ENCODE measurements at regions not wholly inside any gene's neighbourhood (a gene's known extent, or its start where the extent isn't known, plus 50 kb on each side); places are given as distances from the start of the nearest gene placed in this dataset.

DNA sequence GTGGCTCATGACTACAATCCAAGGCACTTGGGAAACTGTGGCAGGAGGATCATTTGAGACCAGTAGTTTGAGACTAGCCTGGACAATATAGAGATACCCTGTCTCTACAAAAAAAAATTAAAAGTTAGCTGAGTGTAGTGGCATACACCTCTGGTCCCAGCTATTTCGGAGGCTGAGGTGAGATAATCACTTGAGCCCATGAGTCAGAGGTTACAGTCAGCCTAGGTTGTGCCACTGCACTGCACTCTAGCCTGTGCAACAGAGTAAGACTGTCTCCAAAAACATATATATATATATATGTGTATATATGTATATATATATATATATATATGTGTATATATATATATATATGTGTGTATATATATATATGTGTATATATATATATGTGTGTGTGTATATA lies 890.8 kb downstream of the NLGN4Y start:
- DNase-seq = no peak

DNA sequence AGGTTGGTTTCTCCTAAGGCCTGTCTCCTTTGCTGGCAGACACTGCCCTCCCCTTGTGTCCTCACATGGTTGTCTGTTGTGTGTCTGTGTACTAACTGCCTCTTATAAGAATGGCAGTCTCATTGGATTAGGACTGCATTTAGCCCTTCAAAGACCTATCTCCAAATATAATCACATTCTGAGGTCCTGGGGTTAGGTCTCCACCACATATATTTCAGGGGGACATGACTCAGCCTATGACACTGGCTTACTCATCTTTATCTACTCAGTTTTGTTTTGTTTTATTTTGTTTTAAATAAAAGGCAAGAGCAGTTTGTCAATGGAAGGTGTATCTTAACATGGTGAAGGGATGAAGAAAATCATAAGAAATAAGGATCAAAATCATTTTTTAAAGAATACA lies 894.3 kb downstream of the NLGN4Y start:
- no peak for DNase-seq

DNA sequence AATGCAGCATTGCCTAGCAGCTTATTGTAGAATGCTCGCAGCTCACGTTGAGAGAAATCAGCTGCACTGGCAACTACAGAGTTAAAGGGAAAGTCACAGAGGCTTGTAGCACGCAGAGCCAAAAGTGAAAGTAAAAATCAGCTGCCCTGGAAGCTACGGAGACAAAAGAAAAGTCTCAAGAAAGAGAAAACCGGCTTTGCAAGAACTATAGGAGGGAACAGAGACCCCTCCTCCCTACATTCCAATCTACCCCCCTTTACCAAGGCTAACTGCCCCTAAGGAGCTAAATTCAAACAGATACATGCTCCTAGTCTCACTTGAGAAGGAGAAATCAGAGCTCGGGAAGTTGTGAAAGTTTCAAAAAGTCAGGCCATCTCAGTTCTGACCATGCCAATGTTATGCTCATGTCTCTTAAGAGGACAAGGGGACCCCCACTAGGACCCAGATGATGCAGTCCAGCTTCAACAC lies 900.4 kb downstream of the NLGN4Y start:
- no peak for DNase-seq

DNA sequence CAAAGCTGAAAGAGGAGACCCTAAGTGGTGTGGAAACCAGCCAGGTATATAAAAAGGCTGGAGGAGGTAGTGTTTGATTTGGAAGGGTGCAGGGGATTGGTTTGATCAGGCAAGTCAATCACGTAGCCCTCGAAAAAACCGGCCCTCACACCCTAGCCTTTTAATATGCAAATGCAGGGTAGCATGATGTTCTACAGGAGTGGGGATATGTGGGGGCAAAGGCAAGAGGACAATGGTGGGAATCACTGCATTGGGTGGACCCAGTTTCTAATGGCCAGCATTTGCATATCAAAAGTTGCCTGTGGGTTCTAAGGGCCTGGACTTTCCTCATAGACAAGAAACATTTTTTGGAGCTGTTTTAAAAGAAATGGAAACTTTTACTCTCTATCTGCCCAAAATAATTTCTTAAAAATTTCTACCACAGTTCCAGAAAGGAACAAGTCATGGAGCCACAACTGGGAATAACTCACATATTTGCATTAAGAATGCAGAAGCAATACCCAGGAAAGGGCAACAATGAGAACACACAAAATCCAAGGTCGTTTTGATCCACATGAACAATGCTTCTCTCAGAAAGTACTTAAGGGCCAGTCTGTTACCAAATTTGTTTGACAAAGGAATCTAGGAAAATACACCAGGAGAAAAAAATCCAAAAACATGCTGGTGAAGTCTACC lies 915.8 kb downstream of the NLGN4Y start:
- DNase-seq = no peak

DNA sequence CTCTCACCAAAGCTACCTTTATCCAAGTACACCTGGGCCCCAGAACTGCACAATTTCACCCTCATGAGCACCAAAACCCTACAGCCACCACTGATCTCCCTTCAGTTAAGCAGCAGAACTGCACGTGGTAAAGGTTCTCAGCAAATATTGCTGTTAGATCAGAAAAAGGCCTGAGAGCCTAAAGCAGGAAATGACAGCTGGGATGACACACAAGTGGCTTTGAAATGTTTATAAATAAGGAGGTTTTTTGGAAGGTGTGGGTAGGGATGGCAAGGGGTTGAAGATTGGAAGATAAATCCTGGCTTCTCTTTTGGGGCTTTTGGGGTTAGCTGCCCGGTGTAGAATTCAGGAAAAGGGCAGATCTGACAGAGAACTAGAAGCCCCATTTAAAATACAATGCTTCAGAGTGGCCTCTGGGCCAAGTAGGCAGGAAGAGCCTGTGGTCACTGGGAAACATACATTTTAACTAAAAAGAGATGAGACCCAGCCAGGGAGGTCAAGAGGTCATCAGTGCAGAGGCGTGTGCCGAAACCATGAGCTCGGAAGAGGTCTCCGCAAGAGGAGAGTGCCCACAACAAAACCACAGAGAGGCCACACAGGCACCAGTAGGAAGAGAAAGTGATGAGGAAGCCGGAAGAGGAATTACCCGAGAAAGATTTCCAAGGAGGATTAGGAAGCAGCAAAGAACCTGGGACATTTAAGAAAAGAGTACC lies 916.5 kb downstream of the NLGN4Y start:
- no peak for DNase-seq

DNA sequence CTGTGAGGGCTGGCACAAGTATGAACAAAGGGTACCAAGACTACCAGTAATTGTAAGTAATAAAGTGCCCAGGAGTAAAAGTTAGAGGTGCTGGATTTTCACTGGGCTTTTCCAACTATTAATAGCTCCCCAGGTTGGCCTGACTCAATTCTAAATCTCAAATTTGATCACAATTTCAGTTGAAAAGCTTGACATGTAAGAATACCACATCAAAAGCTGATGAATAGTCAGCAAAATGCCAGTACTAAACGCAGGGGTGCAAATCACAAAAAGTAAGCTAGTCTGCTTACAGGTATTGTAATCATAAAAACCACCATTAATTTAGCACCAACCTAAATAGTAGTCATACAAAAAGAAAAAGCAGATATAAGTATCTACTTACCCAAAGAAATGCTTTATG lies 917.5 kb downstream of the NLGN4Y start:
- DNase-seq = no peak

DNA sequence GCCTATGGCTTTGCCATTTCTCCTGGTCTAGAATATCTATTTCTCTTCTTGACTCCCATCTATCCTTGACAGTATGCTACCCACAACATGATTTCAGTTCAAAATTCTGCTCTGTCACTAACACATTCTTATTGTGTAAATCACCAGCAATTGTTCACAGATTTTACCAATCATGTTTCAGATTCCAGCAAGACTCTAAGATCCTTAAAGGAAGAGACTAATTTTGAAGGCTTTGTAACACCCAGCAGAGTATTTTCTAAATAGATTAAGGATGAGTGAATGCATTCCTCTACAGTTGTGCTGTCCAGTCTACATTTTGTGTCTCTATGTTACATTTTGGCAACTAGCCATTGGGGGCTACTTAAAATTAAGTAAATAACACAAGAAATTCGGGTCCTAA lies 921.5 kb downstream of the NLGN4Y start:
- DNase-seq = no peak

DNA sequence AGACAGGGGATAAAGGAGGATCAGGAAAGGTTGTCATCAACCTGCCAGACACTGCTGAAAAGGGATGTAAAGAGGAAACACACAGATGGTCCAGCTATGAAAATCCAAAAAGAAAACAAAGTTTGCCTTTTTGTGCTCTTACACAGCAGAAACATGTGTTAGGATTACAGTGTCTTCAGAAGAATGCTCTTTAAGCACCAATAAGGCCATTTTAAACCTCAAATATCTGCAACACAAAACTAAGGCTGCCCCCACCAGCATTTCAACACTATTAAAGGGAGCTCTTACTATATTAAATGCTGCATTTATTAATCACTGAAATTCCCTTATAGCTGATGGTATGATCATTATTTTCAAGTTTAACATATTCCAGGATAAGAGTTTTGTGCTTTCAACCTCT lies 922.5 kb downstream of the NLGN4Y start:
- no peak for DNase-seq

DNA sequence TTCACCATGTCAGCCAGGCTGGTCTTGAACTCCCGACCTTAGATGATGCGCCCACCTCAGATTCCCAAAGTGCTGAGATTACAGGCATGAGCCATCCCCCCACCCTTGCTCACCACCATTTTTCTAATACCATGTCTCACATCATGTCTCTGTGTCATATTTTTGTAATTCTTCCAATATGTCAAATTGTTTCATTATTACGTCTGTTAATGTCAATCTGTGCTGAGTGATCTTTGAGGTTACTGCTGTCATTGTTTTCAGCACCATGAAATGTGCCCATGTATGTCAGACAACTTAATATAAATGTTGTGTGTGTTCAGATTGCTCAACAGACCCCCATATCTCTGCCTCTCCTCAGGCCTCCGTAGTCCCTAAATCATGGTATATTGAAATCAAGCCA lies 923.6 kb downstream of the NLGN4Y start:
- DNase-seq = no peak

DNA sequence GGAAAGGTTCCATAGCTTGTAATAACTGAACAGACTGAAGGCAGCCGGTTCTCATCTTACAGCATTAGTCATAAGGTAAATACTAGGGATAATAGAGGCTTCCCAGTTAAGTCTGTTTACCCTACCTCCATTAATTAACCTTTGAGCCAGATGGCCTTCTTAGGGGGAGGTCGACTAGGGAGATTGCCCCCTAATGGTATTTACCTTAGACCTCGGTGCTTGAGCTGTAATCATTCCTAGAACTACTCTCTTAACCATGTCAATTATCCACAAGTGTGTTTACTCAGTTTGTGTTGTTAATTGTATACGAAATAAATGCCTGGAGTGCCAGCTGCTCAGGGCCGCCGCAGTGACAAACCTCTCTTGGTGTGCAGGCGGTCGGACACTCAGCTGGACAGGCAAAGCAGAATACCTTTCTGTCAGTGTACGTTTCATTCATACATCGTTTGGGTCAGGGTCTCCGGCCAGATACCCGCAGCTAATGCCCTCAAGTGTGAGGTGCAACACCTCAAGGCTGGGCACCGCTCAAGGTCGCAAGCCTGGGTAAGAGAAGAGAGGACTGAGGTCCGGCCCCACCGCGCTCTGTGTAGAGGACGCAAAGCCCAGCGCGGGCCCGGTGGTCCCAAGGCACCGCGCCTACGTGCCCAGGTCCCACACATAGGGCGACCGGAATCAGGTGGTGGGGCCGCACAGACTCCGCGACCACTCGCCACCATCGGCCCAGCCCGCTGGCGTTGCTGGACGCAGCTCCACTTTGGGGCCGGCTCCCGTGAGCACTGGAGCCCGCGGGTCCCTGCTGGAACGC lies 931.0 kb downstream of the NLGN4Y start:
- DNase-seq = no peak

DNA sequence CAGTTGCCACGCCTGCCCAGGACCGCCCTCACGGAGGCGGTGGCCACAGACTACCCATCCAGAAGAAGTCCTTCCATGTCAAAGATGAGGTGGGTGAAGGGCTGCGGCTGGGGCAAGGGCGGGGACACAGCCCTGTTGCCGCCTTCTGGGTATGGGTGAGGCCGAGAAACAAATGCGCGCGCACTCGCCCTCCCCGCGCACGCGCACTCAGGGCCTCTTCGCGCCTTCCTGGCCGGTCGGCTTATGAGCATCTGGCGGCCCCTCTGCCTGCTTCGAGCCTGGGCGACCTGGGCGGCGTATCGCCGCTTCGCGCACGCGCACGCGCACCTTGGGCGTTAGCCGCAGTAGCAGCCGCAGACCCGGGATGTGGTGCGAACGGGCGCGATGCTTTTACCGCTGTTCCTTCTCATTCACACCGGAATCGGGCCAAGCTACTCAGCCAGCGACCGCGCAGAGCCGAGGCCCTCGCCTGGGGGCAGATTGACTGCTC lies 931.7 kb downstream of the NLGN4Y start:
- DNase-seq = peak; percentile 69

DNA sequence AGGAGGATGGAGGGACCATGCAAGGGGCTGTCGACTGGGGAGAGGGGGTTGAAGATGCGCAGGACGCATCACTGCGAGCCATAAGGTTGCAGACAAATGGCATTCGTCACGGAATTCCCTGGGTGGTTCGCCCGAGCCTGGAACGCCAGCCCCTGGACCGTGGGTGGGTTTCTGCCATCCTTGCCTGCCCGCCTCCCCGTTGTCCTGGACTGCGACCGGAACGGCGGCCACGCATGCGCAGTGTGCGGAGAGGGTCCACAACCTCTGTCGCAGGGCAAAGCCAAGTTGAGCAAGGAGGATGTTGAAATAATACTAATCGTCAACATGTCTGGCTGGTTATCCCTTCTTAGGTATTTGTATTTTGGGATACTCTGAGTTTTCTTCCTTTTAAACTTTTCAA lies 932.2 kb downstream of the NLGN4Y start:
- peak; percentile 6 for DNase-seq

DNA sequence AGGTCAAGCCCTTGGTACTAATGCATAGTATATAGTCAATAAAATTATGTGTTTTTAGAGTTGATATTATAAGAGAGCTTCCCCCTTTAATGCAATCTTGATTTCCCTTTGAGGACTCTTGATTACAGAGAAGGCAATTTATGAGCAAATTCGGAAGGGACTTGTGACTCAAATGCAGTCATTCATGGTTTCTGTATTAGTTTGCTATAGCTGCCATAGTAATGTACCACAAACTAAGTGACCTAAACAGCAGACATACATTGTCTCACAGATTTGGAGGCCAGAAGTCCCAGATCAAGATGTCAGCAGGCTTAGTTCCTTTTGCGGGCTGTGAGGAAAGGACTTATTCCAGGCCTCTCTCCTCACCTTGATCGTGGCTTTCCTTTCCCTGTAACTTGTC lies 933.4 kb downstream of the NLGN4Y start:
- DNase-seq = no peak

DNA sequence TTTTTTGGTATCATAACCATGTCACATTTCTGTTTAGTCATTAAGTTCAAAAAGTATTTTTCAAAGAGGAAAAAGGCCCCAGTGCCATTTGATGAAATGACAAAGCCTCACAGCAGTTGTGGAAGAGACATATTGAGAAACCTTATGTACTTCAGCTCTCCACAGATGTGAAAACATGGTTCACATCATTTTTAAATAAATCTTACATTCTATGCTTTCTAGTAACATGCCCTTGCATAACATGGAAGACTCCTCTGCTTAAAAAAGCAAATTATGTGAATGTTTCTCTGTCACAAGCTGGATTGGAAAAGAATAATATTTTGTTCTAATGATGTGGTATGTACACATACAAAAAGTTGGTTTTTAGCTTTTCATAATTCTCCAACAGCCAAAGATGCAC lies 934.1 kb downstream of the NLGN4Y start:
- no peak for DNase-seq

DNA sequence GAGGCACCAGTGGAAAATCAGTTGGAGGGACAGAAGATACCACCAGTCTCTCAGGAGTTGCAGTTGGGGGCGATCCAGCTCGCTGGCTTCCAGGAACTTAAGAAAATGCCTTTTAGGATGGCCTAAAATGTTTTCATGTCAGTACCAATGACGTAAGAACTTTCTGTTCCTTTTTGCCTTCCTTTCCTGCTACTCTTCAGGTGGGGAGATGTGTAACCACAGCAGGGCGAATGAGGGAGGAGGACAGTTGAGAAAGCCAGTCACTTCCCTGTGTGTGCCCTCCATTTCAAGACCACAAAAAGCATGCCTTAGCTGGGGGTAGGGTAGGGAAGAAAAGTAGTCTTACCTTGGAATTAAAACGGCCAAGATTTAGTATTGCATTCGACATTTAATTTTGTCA lies 941.6 kb downstream of the NLGN4Y start:
- no peak for DNase-seq

DNA sequence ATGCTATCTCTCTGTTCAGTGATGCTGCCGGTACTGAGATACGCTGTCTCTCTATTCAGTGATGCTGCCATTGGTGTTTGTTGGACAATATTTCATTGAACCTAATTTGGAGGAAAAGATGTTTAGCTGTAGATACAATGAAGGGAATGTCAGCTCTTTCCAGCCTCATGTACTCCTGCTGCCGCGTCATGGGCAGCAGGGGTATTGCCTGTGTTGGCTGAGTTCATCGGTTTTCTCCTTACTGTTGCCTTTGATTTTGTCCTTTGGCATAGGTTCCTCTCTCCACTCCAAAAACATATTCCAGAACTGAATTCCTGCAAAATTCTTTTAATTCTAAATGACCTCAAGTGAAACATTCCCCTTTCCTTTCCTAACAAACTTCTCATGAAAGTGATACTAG lies 942.6 kb downstream of the NLGN4Y start:
- no peak for DNase-seq

DNA sequence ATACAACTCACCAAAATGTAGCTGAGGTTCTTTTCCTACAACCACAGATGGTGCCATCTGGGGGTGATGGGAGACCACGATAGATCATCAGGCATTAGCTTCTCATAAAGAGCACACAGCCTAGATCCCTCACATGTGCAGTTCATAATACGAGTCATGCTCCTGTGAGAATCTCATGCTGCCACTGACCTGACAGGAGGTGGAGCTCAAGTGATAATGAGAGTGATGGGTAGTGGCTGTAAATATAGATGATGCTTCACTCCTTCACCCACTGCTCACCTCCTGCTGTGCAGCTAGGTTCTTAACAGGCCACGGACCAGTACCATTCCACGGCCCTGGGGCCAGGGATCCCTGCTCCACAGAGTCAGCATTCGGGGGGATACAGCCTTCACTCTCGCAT lies 943.8 kb downstream of the NLGN4Y start:
- DNase-seq = no peak

DNA sequence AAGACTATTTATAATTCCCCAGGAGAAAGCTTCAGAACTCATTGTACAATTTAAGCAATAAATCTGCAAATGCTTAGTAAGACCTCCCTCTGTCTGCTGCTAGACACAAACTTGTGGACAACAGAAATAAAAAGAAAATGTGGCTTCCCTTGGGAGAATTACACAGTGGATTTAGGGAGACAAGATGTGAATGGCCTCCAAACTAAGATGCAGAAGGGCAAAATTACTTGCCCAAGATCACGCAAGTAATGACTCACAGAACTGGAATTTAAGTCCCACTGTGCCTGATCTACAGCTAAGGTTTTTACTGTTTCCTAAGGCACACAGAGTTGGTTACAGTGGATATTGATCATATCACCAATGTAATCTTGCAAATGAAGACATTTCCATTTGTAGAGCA lies 947.0 kb downstream of the NLGN4Y start:
- no peak for DNase-seq

DNA sequence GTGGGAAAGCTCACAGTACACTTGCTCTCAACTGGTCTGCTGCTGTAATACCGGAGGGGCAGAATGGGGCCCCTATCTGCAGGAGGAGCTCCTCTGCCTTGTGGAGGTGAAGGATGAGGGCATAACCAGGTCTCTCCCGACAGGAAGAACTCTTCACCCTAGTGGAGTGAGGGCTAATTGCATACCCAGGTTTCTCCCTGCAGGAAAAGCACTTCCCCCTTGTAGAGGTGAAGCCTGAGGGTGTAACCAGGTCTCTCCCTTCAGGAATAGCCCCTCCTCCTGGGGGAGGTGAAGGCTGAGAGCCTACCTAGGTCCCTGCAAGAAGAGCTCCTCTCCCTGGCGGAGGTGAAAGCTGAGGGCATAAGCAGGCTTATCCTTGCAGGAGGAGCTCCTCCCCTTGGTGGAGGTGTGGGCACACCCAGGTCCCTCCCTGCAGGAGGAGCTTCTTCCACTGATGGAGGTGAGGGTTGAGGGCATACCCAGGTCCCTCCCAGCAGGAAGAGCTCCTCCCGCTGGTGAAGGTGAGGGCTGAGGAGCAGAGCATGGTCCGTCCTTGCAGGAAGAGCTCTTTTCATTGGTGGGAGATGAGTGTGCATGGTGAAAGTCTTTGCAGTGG lies 954.1 kb downstream of the NLGN4Y start:
- no peak for DNase-seq

DNA sequence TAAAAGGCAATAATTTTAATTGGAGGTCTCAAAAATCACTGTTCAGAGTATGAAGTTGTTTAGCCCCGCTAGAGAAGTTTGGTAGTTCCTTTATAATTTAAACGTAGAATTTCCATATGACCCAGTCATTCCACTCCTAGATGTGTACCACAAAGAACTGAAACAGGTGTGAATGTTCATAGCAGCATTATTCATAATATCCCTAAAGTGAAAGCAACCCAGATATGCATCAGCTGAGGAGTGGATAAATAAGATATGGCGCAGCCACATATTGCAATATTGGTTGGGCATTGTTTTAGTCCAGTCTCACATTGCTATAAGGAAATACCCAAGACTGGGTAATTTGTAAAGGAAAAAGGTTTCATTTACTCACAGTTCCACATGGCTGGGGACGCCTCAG lies 976.2 kb downstream of the NLGN4Y start:
- DNase-seq = no peak

DNA sequence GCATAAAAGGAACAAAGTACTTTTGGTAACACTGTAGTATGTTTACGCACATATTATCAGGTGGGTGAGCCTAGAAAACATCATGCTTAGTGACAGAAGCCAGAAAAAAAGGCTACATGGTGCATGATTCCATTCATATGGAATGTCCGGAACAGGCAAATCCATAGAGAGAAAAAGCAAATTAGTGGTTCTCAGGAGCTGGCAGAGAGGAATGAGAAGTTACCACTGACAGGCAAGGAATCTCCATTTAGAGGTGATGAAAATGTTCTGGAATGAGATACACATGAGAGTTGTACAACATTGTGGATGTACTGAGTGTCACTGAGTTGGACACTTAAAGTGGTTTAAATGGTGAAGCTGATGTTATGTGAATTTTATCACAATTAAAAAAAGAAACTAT lies 976.9 kb downstream of the NLGN4Y start:
- no peak for DNase-seq

DNA sequence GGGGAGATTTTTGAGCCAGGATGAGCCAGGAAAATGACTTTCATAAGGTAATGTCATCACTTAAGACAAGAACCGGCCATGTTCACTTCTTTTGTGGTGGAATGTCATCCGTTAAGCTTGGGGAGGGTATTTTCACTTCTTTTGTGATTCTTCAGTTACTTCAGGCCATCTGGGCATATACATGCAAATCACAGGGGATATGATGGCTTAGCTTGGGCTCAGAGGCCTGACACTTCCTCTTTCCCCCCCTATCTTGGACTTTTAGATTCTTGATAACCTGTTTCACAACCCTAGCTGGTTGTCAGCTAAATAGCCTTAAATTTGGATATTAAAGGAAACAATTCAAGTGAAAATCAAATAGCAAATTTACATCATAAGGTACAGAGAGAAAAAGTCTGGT lies 986.0 kb downstream of the NLGN4Y start:
- DNase-seq = no peak

DNA sequence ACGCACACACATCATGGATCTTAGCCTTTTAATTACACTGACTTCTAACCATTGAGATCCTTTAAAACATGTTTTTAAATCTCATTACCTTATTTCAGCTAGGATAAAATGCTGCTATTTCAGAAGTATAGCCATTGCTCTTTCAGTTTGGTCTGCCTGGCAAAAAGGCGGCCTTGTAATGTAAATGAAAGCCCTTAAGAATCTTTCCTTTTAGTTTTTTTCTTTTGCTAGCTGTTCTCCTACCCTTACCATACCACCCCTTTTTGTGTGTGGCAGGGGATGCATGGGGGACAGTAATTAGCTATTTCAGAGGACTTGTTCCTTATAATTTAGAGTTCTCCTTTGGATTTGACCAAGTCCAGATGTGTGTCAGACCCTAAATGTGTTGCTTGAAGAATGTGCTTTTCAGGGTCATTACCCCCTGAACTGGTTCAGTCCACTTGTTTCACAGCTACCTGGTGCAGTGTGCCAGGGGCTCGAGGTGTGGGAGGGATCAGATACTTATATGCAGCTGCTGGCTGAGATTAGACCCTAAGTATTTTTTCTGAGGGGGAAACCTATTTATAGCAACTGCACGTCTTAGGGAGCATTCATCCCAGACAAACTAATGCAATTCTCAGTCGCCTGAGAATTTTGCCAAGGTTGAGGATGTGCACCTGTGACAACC lies 986.8 kb downstream of the NLGN4Y start:
- DNase-seq = no peak
